Lung (tissue), 11 donors: ENCODE measurements at regions not wholly inside any gene's neighbourhood (a gene's known extent, or its start where the extent isn't known, plus 50 kb on each side); places are given as distances from the start of the nearest gene placed in this dataset.

Source experiments
- ATAC-seq: fragments of 200-7000 bp; cut with Tn5 transposase; one replicate; pipeline ENCODE4 v1.9.1; 2020; ENCODE audit warnings: moderate number of reproducible peaks; ENCODE audit not compliant: insufficient read depth, low FRiP score
- DNase-seq, 3 donors: peaks; one replicate each; pipeline ENCODE4 v3.0.0-alpha.2; 2013 to 2017
- H3K27ac ChIP-seq, 2 donors: one replicate each; pipeline ENCODE4 v1.5.1; 2013; ENCODE audit warnings: mild to moderate bottlenecking in 2 of 2, moderate library complexity in 2 of 2, control low read depth in 1 of 2, inconsistent platforms in 1 of 2, low read depth in 1 of 2, low read length in 1 of 2
- H3K27me3 ChIP-seq, 3 donors: one replicate each; pipeline ENCODE4 v1.5.1; 2013; ENCODE audit warnings: low read length in 2 of 3; ENCODE audit not compliant: control insufficient read depth in 3 of 3, insufficient read depth in 3 of 3
- H3K36me3 ChIP-seq, 4 donors: one replicate each; pipeline ENCODE4 v1.5.1; 2013; ENCODE audit warnings: low read length in 4 of 4, mild to moderate bottlenecking in 1 of 4, moderate library complexity in 1 of 4; ENCODE audit not compliant: control insufficient read depth in 4 of 4, insufficient read depth in 4 of 4
- H3K4me1 ChIP-seq, 5 donors: one replicate each; pipeline ENCODE4 v1.5.1; 2013; ENCODE audit warnings: low read length in 5 of 5, mild to moderate bottlenecking in 2 of 5, moderate library complexity in 1 of 5; ENCODE audit not compliant: control insufficient read depth in 5 of 5, insufficient read depth in 5 of 5
- H3K4me3 ChIP-seq: one replicate; pipeline ENCODE4 v1.5.1; 2013; ENCODE audit warnings: mild to moderate bottlenecking, control low read depth, moderate library complexity
- H3K9ac ChIP-seq, 2 donors: one replicate each; pipeline ENCODE4 v1.5.1; 2013; ENCODE audit warnings: low read length in 2 of 2, control low read depth in 1 of 2; ENCODE audit not compliant: insufficient read depth in 1 of 2
- H3K9me3 ChIP-seq, 4 donors: one replicate each; pipeline ENCODE4 v1.5.1; 2013; ENCODE audit warnings: low read length in 3 of 4, mild to moderate bottlenecking in 1 of 4, moderate library complexity in 1 of 4; ENCODE audit not compliant: control insufficient read depth in 4 of 4, insufficient read depth in 3 of 4
- WGBS, 2 donors: extraction: QIAGEN DNeasy Blood & Tissue Kit; methylation state at CpG; one replicate each; pipeline ENCODE4 v1.1.7; 2013; 5-methylcytosine and 5-hydroxymethylcytosine counted together
- TF ChIP-seq, protein P1 (sequence below): IDR thresholded peaks from 2 replicates; pipeline ENCODE4 v1.5.1; 2012; ENCODE audit warnings: mild to moderate bottlenecking; ENCODE audit errors: control extremely low read depth, extremely low read depth
- donor health status: control.
- donor health status: control.
- donor health status: Bipolar disorder and iron deficiency.
- donor health status: healthy.
- donor health status: DM: yes; HTN: yes; CAD: no.

DNA sequence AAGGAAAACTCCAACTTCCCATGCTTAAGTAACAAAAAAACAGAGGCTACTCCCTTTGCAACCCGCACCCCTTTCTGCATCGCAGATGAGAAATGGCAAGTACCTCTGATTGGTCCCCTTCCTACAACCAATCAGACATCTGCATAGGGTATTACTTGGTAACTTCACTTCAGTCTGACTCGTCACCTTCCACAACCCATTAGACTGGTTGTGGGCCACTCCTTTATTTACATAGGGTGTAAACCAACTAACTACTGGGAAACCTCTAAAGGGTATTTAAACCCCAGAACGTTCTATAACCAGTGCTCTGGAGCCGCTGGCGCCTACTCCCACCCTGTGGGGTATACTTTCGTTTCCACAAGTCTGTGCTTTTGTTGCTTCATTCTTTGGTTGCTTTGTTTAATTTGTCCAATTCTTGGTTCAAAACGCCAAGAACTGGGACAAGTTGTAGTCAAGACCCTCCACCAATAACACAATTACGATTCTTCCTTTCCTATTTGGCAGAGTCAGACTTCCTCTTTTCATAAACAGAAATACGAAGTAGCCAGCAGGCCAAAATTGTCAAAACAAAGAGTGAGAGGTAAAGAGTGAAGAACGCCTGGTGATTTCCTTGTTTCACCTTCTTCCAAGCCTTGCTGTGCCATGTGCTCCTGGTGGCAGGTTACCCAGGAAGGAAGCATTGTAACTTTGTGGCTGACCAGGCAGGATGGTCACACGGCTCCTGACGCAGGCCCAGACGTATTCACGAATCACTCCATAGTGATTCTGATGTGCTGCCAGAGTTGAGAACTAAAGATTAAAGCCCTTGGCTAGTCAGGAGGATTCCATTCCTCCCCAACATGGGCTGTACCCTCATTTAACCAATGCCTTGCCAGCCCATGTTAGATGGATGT, 477.4 kb downstream of the ARHGEF28 start:
- WGBS, 2 donors, result 56 to 59% methylated on average over 15 of the region's 15 CpGs
- Histone ChIP-seq H3K9me3 (peaks cover 0 to 2% (median 0%) of the 10 kb centered on the region in 4 donors), H3K4me1 (peaks cover 0 to 36% (median 9%) of the 10 kb centered on the region in 5 donors), H3K36me3 (no peaks in the 10 kb centered on the region), H3K9ac (no peak overlapping the region), H3K27me3 (no peaks in the 10 kb centered on the region), H3K27ac (peak overlapping the region in 1 of 2 donors; percentile 72), H3K4me3 (no peak overlapping the region)
- no peak for ATAC-seq
- TF ChIP-seq, protein P1, sequence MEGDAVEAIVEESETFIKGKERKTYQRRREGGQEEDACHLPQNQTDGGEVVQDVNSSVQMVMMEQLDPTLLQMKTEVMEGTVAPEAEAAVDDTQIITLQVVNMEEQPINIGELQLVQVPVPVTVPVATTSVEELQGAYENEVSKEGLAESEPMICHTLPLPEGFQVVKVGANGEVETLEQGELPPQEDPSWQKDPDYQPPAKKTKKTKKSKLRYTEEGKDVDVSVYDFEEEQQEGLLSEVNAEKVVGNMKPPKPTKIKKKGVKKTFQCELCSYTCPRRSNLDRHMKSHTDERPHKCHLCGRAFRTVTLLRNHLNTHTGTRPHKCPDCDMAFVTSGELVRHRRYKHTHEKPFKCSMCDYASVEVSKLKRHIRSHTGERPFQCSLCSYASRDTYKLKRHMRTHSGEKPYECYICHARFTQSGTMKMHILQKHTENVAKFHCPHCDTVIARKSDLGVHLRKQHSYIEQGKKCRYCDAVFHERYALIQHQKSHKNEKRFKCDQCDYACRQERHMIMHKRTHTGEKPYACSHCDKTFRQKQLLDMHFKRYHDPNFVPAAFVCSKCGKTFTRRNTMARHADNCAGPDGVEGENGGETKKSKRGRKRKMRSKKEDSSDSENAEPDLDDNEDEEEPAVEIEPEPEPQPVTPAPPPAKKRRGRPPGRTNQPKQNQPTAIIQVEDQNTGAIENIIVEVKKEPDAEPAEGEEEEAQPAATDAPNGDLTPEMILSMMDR, result no peak
- no peak for DNase-seq

DNA sequence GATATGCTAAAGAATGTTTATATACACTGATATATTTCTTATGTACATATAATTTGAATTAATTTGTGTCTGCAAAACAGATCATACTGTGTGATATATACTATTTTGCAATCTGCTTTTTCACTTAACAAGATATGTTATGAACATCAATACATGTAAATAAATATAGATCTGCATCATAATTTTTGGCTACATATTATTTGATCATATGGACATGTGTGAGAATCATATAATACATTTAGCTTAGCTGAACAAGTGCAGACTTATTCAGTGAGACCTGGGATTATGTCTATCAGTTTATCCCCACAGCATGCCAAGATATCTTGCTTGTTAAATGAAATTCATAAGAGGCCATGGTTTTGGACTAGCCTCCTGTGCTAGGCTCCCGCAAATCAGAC, 474.3 kb downstream of the ARHGEF28 start:
- DNase-seq, result no peak
- Histone ChIP-seq H3K9me3 (peaks cover 0 to 2% (median 0%) of the 10 kb centered on the region in 4 donors), H3K27me3 (no peaks in the 10 kb centered on the region), H3K4me3 (no peak overlapping the region), H3K27ac (no peak overlapping the region), H3K9ac (no peak overlapping the region), H3K36me3 (no peaks in the 10 kb centered on the region), H3K4me1 (peaks cover 4 to 43% (median 15%) of the 10 kb centered on the region in 5 donors)
- TF ChIP-seq, protein P1, result no peak
- no peak for ATAC-seq
- 99 to 100% methylated on average over 1 of the region's 1 CpG for WGBS, 2 donors

DNA sequence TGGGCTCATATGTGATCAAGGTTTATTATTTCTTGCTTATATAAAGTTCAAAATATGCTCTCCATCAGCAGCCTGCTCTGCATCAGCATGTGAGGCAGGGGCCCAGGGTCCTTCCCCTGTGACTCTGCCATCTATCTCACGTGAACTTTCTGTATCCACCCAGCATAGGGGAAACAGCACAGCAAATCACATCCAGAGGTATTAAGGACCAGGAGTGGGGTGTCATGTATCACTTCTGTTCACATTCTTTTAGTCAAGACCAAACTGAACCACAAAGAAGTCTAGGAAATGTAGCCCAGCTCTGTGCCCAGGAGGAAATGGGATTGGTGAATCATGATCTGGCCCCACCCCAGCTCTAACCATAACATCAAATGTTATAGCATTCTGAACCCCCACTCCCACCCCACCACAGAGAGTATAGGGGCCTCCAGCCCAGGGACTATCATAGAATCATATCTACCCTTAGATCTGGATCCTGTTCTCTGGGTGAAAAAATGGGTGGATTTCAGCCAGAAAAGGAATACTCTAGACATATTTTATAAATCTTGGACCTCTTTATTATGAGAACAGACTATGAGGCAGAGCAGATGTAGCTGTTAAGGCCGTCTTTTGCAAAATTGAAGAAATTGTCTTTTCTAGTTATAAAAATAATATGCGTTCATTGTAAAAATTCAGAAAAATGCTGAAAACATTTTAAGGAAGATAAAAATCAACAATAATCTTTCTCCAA, 473.7 kb downstream of the ARHGEF28 start:
- no peak overlapping the region for H3K4me3 ChIP-seq
- H3K9me3 ChIP-seq, result peaks cover 0 to 2% (median 0%) of the 10 kb centered on the region in 4 donors
- H3K27ac ChIP-seq, result no peak overlapping the region
- DNase-seq, result peak in 1 of 3 donors; percentile 29
- H3K4me1 ChIP-seq, result peaks cover 2 to 37% (median 12%) of the 10 kb centered on the region in 5 donors
- ATAC-seq, result no peak
- TF ChIP-seq, protein P1, result no peak
- no peaks in the 10 kb centered on the region for H3K36me3 ChIP-seq
- no peak overlapping the region for H3K9ac ChIP-seq
- no peaks in the 10 kb centered on the region for H3K27me3 ChIP-seq
- WGBS, 2 donors, result 87 to 93% methylated on average over 3 of the region's 3 CpGs
